NOMO-1 (cell line): ENCODE measurements at regions not wholly inside any gene's neighbourhood (a gene's known extent, or its start where the extent isn't known, plus 50 kb on each side); places are given as distances from the start of the nearest gene placed in this dataset.

Experiments
- DNase-seq, 2 experiments: peaks; one replicate each; lab custom pipeline; 2025; ENCODE audit not compliant: unreplicated experiment in 2 of 2; lab: John Stamatoyannopoulos, UW

DNA sequence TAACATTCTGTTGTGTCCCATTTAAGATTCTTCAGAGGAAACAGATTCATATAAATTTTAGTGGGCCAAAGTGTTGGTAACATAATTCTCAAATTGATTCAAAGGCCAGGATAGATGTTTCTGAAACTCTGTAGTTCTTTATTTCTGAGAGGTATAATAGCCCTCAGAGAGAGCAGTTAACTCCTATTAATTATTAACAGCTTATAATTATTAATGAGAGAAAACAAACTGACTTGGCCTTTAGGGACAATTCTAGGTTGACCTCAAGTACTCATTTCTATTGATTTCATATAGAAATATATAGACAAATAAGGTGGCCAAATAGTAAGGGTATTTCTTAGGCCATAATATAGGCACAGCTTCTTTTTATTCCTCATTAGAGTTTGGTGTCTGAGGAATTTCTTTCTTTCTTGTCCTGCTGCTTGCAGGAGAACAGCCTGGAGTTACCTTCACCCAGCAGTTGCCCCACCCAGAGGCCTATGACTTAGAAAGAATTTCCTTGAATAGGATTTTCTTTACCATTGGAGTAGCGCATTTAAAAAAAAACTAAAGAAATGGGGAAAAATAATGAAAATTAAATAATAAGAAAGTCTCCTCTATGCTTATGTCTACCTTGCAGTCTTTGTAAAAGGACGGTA lies 1430.1 kb upstream of the SPRY2 start:
- no peak for DNase-seq

DNA sequence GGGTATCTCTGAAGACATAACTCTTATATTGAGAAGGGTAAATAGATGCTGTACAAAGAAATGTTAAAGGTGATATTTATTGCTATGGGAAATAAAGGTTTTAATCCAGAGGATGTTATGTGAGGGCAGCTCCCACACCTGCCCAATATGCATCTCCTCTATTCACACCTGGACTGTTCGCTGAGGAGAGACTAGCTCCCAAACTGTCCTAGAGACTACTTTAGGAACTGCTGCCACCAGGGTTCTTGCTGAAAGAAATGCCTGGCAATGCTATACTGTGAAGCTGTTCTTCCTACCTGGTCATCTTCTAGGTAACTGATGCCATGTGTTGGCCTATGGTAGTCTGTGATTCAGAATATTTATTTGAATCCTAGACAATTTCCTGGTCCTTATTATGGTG lies 1421.5 kb upstream of the SPRY2 start:
- no peak for DNase-seq

DNA sequence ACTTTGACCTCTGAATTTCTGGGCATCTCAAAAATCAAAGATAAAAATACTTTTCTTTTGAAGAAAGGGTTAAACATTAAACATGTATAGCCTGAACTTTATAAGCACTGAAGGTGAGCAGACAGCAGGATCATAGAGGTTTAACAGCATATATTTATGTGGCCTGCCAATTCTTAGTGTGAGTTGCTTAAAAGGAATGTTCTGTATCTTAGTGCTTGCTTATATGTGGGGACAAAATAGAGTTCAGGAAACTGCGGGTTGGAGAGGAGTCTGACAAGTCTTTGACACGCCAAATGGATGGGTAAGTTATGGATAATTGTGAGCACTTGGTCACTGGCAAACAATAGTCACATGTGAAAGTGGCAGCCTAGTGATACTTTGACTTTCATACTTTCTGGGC lies 1419.4 kb upstream of the SPRY2 start:
- no peak for DNase-seq

DNA sequence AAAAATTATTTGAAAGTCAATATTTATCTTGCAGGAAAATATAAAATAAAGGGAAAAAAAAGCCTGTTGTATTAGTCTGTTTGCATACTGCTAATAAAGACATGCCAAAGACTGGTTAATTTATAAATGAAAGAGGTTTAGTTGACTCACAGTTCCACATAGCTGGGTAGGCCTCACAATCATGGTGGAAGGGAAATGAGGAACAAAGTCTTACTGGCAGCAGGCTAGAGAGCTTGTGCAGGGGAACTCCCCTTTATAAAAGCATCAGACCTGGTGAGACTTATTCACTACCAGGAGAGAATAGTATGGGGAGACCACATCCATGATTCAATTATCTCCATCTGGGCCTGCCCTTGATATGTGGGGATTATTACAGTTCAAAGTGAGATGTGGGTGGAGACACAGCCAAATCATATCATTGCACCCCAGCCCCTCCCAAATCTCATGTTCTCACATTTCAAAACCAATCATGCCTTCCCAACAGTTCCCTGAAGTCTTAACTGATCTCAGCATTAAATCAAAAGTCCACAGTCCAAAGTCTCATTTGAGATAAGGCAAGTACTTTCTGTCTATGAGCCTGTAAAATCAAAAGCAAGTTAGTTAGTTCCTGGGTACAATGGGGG lies 1416.5 kb upstream of the SPRY2 start:
- DNase-seq: no peak

DNA sequence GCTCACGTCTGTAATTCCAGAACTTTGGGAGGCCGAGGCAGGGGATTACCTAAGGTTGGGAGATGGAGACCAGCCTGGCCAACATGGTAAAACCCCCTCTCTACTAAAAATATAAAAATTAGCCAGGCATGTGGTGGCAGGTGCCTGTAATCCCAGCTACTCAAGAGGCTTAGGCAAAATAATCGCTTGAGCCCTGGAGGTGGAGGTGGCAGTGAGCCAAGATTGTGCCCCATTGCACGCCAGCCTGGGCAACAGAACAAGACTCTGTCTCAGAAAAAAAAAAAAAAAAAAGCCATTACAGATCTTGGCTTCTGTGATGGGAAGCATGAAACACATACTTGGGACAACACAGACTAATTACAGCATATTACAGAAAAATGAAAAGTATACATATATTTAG lies 1404.5 kb upstream of the SPRY2 start:
- no peak for DNase-seq

DNA sequence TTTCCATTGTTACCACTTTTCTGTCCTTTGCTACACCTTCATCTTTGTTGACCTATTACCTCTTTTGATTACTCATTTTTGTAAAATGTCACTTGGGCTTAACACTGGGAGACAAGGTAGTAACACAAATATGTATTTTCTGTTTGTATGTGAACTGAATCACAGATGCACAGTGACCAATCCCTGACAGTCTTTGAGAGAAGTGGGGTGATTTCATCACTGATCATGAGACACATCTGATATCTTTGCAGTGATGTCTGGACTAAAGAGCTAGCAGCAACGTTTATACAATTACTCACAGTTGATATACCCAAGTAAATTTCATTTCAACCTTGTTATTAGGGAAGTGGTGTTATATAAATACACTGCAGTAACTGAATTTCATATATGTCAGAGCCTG lies 1397.4 kb upstream of the SPRY2 start:
- DNase-seq: no peak

DNA sequence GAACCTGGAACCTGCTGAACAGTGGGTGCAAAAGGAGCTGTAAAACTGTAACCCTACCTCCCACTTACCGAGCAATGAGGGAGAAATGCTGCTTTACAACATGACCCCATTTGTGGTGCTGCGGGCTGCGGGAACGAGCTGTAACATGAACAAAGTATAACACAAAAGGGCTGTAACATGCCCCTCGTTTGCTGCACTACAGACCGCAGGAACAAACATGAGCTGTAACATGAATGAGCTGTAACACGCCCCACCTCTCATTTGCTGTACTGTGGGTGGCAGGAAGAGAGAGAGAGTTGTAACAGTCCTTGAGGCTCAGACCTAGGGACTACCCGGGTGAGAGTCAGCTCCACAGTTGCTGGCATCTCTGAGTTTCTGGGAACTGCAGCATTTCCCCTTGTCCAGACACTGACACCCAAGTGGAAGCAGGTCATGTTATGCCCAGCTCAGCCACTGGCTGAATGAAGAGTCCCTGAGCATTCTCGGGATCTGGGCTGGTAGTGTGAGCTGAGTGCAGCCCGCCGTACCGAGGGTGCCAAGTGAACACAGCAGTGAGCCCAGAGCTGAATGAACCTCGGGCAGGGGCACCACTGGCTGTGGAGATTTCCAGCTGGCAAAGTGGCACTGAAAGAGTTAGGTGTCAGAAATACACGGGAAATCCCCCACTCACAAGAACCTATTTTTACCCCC lies 1385.3 kb upstream of the SPRY2 start:
- no peak for DNase-seq

DNA sequence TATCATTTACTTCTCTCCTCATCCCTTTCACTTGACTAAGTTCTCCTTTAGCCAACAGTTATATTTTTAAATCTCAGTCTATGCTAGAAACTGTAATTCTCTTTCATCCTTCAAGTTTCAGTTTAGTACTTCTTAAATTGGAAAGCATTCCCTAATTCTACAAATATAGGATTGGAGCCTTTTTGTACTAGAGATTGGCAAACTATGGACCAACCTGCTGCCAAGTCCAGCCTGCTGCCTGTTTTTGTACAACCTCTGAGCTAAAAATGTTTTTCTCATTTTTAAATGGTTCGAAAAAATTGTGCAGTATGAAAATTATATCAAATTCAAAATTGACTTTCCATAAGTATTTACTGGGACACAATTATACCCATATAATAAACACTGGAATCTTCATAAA lies 1381.5 kb upstream of the SPRY2 start:
- DNase-seq: no peak

DNA sequence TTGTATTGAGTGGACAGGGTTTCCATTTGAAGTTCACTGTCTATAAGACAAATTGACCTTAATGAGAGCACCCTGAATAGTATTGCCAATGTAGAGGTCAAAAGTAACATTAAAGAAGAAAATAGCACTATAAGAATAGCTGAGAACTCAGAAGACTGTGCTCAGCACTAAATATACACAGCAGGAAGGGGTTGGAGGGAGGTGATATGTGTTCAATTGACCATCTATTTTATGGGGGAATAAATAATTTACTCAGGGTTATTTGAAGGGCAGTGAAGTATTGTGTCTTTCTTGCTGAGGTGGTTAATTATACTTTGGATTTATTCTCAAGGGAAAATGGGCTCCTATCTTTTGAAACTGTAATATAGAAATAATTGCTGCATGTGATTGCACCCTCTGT lies 1380.5 kb upstream of the SPRY2 start:
- no peak for DNase-seq

DNA sequence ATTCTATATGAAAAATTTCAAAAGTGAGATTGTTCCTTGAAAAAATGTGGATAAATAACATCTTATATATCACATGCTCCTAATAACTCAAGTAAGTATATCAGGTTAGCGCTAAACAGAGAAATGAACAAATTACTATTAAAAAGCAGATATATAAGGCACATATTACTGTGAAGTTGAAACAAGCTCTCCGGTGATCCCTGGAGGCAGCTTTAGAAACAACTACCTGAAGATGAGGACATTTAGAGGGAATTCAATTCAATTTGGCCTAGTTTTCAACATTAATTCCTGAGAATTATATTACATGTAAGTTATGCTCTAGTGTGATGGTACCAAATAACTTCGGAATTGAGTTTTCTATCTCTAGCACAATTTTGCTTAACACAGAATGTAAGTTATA lies 1373.6 kb upstream of the SPRY2 start:
- DNase-seq: no peak

DNA sequence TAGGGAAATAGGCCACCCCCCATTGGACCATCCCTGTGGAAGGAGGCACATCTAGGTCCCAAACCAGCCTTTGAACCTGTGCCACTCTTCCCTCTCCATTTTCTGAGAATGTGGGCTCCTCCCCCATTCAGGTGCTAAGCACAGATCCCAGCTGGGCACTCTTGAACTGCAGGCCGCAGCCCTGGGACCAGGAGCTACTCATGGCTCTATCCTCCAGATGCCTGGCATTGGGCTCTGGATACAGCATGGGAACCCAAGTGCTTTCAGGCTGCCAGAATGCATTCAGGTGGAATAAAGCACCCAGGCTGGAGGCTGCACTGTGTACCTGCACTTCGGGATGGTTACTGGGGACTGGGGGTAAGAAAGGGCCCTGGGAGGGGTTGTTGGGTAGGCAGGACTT lies 1372.3 kb upstream of the SPRY2 start:
- no peak for DNase-seq

DNA sequence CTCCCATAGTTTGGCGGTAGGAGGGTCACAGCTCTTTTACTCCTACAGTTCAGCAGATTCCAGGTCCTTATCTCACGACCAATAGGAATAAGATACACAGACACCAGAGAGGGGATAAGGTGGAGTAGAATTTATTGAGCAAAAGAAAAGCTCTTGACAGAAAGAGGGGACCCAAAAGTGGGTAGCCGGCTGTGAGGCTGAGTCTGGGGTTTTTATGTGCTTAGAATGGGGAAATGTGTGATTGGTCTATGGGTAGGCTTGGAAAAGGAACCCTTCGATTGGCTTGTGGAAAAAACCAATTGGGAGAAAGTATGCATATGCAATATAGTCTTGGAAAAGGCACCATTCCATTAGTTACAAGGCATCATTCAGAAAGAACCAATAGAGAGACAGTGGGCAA lies 1356.9 kb upstream of the SPRY2 start:
- no peak for DNase-seq

DNA sequence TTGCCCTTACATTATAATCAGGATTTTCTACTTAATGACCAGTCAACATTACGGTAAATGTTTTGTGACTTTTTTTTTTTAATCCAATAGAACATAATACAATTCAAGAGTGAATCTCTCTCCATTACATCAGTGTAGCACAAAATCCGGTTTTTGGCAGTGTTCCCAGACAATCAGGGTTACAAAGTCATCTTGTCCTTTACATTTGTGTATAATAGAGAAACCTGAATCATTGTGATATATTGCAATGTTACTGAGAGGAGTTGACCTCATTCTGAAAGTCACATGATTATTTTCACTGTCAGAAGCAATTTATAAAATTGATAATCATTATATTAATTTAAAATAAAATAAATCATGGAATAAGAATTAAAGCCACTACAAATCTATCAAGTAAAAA lies 1346.0 kb upstream of the SPRY2 start:
- DNase-seq: no peak

DNA sequence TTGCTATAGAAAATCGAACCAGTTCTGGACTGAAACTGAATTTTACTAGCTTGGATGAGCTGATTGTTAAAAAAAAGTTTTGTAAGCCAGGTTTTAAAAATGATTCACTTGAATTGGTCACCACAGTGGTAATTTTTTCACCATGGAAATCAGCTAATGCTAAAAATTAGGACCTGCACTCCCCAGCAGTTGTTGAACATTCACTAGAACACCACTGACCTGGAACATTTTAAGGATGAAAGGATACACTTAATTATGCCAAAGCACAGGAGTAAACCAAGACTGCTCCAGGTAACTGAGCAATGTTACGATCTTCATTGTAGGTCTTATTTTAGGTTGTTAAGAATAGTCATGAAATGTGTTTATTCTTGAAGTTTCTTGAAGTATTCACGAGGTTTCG lies 1342.6 kb upstream of the SPRY2 start:
- DNase-seq: no peak

DNA sequence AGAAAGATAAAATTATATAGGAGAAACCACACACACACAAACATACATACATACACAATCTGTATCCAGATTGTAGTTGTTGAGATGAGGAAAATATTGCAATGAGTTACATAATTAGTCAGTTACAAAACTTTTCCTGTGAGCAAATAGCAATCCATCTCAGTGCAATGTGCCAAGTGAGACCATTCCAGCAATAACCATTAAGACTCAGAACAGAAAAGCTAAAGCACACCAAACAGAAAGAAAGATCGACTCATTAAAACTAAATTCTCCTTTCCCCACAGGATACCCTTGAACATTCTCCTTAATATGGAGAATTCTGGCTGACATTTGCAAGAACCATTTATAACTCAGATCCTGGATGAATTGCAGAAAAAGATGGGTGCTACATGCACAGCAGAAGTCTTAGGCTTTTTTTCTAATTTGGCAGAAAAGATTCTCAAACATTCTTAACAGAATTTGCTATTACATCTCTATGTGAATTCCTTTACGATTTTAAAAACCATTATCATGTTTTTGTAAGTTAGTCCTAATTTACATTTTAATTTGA lies 1341.2 kb upstream of the SPRY2 start:
- DNase-seq: no peak

DNA sequence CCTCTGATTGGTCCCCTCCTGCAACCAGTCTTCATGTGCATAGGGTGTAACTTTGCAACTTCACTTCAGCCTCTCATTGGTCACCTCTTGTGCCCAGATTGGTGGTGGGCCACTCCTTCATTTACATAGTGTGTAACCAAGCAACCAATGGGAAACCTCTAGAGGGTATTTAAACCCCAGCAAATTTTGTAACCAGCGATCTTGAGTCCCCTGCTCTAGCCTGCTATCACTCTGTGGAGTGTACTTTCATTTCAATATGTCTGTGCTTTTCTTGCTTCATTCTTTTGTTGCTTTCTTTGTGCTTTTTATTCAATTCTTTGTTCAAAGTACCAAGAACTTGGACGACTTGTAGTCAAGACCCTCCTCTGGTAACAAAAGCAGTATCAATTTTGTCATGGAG lies 1336.9 kb upstream of the SPRY2 start:
- DNase-seq: no peak

DNA sequence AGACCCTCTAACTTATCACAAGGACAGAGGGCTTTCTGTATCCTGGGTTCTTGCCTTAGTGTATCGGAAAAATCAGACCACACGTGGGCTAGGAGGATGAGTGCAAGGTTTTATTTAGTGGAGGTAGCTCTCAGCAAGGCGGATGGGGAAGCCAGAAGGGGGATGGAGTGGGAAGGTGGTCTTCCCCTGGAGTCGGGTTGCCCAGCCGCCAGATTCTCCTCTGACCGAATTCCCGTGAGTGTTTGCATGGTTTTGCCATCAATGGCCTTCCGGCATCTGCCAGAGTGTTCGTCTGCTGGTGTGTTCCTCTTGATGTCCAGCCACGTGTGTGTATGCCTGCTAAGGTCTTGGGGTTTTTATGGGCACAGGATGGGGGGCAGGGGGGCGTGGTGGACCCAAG lies 1335.1 kb upstream of the SPRY2 start:
- no peak for DNase-seq

DNA sequence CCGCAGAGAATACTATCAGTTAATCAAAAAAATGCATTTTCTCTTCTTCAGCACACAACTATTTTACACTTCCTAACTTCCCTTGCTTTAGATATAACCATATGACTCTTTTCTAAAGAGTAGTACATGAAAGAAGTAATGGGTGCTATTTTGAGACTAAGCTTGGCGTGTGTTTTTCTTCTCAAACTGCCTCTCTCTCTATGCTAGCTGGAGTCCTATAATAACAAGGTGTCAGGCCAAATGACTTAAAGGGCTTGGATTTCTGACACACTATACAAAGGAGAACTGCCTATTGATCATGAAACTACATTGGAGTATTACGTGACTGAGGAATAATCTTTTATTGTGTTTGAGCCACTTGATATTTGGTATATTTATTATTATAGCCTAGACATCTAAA lies 1330.1 kb upstream of the SPRY2 start:
- DNase-seq: no peak

DNA sequence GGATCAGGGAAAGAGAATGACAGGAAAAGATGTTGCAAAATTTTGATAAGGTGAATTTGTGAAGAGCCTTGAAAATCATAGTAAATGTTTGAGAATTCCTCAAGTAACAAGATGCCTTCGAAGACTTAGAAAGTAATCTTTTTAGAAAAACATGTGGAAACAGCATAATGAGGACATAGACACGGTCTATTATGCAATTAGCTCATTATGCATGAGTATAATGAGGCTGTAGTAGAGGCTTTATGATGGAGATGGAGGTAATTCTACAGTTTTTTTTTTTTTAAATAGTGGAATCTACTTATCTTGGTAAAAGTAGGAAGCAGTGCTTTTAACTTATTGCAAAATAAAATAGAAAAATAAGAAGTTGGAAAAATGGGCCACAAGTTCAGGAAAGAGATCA lies 1329.1 kb upstream of the SPRY2 start:
- DNase-seq: no peak

DNA sequence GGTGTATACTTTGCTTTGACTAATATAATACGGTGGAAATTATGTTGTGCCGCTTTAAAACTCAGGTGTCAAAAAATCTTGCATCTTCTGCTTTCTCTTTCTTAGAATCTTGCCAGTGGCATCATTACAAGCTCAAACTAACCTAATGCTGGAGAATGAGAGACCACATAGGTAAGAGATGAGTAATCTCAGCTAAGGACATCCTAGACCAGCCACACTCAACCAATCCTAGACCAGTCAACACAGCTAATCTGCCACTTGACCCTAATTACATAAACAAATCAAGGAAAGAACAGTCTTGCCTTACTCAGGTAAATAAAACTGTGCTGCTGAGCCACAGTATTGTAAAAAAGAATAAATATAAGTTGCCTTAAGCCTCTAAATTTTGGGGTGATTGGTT lies 1323.9 kb upstream of the SPRY2 start:
- no peak for DNase-seq

DNA sequence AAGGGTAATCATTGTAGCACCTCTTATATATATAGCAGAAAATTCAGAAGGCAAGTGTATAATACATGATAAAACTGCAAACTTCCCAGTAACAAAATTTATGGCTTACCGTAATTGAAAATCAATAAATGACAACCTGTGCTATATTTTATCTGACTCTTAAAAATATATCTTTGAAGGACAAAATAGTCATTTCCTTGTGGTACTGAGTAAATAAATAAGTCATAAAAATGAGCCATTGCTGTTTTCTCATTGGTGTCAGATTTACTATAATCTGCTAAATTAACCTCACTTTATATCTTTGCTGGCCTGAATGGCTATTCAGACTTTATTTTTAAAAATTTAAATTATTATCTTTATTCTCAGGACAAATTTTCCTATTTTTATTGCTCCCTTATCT lies 1319.1 kb upstream of the SPRY2 start:
- DNase-seq: no peak
